Stomach (tissue), 4 donors: ENCODE measurements at regions not wholly inside any gene's neighbourhood (a gene's known extent, or its start where the extent isn't known, plus 50 kb on each side); places are given as distances from the start of the nearest gene placed in this dataset.

Source experiments
- POLR2AphosphoS5 ChIP-seq, 3 donors: sonication (generic); formaldehyde crosslinking; IDR thresholded peaks; one replicate each; pipeline ENCODE4 v1.6.1; 2016; ENCODE audit warnings: antibody characterized with exemption in 3 of 3
- TF ChIP-seq, protein P1 (sequence below), 7 experiments: fragments of 450-650 bp in 4 of 7; fragments of 200-600 bp in 3 of 7; sonication (generic) in 3 of 7; IDR thresholded peaks; one replicate each; pipeline ENCODE4 v1.5.1; 2016 to 2019; ENCODE audit warnings: antibody characterized with exemption in 7 of 7, control low read depth in 2 of 7, mild to moderate bottlenecking in 1 of 7

DNA sequence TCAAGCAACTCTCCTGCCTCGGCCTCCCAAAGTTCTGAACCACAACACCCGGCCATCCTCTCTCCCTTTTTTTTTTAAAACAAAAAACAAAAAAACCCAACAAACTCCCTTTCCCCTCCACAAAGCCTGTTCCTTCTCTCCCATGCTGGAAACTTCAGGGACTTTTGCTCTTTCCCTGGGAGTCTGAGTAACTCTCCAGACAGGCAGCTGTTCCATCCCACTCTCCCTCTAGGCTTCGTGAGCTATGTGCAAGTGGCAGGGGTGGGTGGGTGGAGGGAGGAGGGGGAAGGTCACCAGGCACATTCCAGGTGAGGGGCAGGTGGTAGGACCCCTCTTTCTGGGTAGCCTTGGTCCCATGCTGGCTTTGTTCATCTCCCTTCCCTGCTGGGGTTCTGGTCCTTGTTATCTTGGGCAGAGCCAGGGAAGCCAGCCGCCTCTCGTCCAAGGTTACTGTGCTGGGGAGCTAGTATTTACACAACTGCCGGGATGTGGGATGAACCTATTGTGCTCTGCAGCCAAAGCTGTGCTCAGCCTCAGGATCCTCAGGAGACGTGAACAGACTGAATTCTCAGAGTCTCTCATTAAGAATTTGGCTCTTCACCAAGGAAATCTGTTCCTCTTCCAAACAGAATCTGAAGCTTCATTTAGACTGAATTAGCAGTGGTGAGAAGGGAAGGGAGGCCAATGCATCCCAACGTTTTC lies 106.9 kb downstream of the LIPG start:
- no peak for TF ChIP-seq POLR2AphosphoS5 (IDR thresholded peaks at IDR 0.05)
- TF ChIP-seq, protein P1, sequence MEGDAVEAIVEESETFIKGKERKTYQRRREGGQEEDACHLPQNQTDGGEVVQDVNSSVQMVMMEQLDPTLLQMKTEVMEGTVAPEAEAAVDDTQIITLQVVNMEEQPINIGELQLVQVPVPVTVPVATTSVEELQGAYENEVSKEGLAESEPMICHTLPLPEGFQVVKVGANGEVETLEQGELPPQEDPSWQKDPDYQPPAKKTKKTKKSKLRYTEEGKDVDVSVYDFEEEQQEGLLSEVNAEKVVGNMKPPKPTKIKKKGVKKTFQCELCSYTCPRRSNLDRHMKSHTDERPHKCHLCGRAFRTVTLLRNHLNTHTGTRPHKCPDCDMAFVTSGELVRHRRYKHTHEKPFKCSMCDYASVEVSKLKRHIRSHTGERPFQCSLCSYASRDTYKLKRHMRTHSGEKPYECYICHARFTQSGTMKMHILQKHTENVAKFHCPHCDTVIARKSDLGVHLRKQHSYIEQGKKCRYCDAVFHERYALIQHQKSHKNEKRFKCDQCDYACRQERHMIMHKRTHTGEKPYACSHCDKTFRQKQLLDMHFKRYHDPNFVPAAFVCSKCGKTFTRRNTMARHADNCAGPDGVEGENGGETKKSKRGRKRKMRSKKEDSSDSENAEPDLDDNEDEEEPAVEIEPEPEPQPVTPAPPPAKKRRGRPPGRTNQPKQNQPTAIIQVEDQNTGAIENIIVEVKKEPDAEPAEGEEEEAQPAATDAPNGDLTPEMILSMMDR (IDR thresholded peaks at IDR 0.05), result no peak
